ENCODE measurements at regions not wholly inside any gene's neighbourhood (a gene's known extent, or its start where the extent isn't known, plus 50 kb on each side); places are given as distances from the start of the nearest gene placed in this dataset.

DNA sequence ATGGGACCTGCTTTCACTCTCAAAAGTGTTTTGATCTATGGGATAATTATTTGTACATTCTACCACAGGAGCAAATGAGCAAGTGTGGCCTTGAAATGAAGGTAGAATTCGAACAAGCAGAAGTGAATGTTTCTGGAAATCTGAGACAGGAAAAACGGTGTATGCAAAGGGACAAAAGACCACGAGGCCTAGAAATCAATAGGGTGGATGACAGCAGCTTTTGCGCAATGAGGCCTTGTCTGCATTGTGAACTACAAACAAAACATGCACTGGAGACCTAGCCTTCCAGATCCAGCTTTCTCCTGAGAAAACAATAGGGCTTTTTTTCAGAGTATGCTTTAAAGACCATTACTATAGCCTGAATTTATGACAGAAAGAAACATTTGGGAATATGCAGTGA is 1137.0 kb downstream of the ROBO2 start:
- DNase-seq (ENCODE audit: low spot score in 2 of 2) = peak in 1 of 2 experiments; percentile 19
- Histone ChIP-seq H3K4me1 (peaks cover 5% of the 10 kb centered on the region; the same call in 1 of the 2 replicates), H3K4me3 (no peak overlapping the region), H3K36me3 (replicated peaks) (no peaks in the 10 kb centered on the region), H3K27me3 (ENCODE audit: low read depth) (no peaks in the 10 kb centered on the region), H3K9me3 (no peaks in the 10 kb centered on the region)
- in situ Hi-C loops (cut with MboI; ENCODE audit: low sequenced_read_pairs) = no loop called here

DNA sequence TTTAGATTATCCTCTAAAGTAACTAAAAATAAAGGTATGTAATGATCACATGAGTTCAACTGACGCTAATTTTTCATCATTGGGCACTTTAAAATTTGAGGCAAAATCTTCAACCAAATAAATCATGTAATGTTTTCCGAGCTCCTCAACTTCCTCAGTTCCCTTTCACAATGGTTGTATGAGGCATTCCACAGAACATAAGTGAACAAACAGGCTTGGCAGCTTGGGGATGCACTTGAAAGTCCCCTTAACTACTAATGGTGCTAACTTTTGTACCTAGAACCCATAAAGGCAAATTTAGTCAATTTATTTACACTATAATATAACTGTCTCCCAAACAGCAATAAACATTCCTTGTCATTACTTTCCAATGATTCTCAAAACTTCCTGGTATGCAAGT is 1137.9 kb downstream of the ROBO2 start:
- Histone ChIP-seq H3K4me1 (no peaks in the 10 kb centered on the region), H3K4me3 (no peak overlapping the region), H3K36me3 (replicated peaks) (no peaks in the 10 kb centered on the region), H3K9me3 (no peaks in the 10 kb centered on the region), H3K27me3 (ENCODE audit: low read depth) (no peaks in the 10 kb centered on the region)
- in situ Hi-C loops (cut with MboI; ENCODE audit: low sequenced_read_pairs) = no loop called here
- DNase-seq (ENCODE audit: low spot score in 2 of 2) = no peak

DNA sequence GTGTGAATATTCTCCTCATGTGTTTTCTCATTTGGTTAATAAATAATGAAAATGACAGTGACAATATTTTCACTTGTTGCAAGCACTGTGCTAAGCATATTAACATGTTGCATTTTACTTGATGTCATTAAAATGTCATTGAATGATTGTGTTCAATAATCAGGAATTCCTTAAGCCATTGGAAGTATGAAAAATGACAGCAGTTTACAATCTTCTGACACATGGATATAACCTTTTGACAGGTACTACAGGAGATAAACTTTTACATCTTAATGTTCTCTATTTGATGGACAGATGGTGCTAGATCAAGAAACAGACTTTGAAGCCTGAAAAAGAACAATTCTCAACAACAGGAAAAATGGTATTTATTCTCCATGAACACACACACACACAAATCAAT is 1138.3 kb downstream of the ROBO2 start:
- no peaks in the 10 kb centered on the region for H3K36me3 ChIP-seq (replicated peaks)
- no peaks in the 10 kb centered on the region for H3K4me1 ChIP-seq
- DNase-seq (ENCODE audit: low spot score in 2 of 2) = no peak
- H3K4me3 ChIP-seq = no peak overlapping the region
- no peaks in the 10 kb centered on the region for H3K27me3 ChIP-seq (ENCODE audit: low read depth)
- no peaks in the 10 kb centered on the region for H3K9me3 ChIP-seq
- in situ Hi-C loops (cut with MboI; ENCODE audit: low sequenced_read_pairs) = no loop called here

DNA sequence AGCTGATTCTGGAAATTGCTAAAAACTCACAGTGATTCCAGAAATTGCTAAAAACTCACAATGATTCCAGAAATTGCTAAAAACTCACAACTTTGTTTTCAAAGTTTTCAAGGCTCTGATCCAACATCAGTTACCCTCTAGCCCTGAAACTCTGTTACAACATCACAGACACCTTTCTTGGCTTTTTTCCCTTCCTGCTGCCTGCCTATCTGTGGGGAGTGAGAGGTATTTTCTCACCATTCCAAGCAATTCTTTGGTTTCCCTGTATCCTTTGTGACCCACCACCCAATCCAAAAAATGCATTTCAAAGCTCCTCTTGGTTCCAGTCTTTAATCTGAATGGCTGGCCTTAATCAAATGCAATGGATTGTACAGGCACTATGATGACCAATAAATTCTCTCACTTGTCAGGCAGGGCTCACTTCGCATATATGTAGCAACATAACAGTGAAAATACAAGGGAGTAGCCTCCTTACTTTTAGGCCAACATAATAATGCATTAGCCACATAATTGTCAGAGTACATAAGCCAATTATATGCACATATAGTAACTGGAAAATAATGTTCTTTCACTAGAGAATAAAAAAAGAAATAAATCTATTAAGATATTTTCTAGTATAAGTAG is 1139.0 kb downstream of the ROBO2 start:
- no peaks in the 10 kb centered on the region for H3K4me1 ChIP-seq
- in situ Hi-C loops (cut with MboI; ENCODE audit: low sequenced_read_pairs) = no loop called here
- H3K4me3 ChIP-seq = no peak overlapping the region
- no peak for DNase-seq (ENCODE audit: low spot score in 2 of 2)
- no peaks in the 10 kb centered on the region for H3K27me3 ChIP-seq (ENCODE audit: low read depth)
- no peaks in the 10 kb centered on the region for H3K9me3 ChIP-seq
- H3K36me3 ChIP-seq (replicated peaks) = no peaks in the 10 kb centered on the region

DNA sequence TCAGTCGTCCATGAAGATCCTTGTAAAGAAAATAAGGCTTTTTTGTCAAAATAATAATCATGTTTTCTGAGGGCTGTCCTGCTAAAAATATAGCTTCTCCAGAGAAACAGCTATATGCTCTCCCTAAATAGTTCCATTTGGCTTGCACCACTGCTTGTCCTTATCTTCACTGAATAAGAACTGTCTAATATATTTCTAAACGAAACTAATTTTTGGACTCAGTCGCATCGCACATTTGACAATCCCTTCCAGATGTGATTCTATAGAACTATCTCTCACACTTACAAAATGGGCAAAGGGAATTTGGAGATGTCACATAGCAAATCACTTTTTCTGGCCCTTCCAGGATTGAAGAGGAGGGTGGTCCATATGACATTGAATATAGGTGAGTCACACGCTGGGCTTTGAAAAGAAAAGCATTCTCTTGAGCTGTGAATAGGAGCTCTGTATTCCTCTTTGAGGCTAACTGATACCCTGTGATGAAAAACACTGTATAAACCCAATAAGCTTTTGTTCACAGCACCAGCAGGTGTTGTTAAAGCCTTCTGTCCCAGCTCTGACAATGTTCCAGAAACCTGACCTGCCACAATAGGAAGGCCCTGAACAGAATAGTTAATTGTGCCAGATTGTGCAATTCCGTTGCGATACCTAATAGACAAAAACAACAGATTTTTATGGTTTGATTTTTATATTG is 1144.2 kb downstream of the ROBO2 start:
- H3K4me3 ChIP-seq = no peak overlapping the region
- DNase-seq (ENCODE audit: low spot score in 2 of 2) = no peak
- no peaks in the 10 kb centered on the region for H3K36me3 ChIP-seq (replicated peaks)
- in situ Hi-C loops (cut with MboI; ENCODE audit: low sequenced_read_pairs) = no loop called here
- no peaks in the 10 kb centered on the region for H3K4me1 ChIP-seq
- no peaks in the 10 kb centered on the region for H3K9me3 ChIP-seq
- H3K27me3 ChIP-seq (ENCODE audit: low read depth) = no peaks in the 10 kb centered on the region

DNA sequence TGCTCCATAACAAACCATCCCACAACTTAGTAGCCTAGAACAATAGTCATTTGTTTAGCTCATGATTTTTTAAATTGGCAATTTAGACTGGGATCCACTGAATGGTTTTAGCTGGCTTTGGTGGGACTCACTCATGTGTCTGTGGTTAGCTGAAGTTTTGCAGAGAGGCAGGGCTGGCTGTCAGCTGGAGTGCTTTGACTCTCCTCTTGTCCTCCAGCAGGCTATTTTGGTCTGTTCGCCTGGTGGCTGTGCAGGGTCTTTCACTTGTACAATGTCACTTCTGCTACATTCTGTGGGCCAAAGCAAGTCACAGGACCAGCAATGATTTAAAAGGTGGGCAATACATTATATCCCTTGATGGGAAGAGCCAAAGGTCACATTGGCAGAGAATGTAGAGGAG is 1146.5 kb downstream of the ROBO2 start:
- Histone ChIP-seq H3K4me1 (no peaks in the 10 kb centered on the region), H3K36me3 (replicated peaks) (no peaks in the 10 kb centered on the region), H3K27me3 (ENCODE audit: low read depth) (no peaks in the 10 kb centered on the region), H3K9me3 (no peaks in the 10 kb centered on the region), H3K4me3 (no peak overlapping the region)
- in situ Hi-C loops (cut with MboI; ENCODE audit: low sequenced_read_pairs) = no loop called here
- DNase-seq (ENCODE audit: low spot score in 2 of 2) = no peak

DNA sequence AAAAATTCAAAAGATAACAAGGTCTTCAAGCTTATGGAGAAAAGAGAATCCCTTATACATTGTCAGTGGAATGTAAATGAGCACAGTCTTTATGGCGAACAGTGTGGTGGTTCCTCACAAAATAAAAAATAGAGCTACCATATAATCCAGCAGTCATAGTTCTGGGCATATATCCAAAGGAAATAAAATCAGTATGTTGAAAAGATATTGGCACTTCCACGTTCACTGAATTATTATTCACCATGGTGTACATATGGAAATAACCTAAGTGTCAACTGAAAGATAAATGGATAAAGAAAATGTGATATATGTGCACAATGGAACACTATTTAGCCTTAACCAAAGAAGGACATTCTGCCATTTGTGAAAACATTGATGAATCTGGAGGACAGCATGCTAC is 1161.2 kb downstream of the ROBO2 start:
- H3K4me1 ChIP-seq = no peaks in the 10 kb centered on the region
- no peak for DNase-seq (ENCODE audit: low spot score in 2 of 2)
- no peak overlapping the region for H3K4me3 ChIP-seq
- H3K9me3 ChIP-seq = no peaks in the 10 kb centered on the region
- H3K36me3 ChIP-seq (replicated peaks) = no peaks in the 10 kb centered on the region
- H3K27me3 ChIP-seq (ENCODE audit: low read depth) = no peaks in the 10 kb centered on the region
- in situ Hi-C loops (cut with MboI; ENCODE audit: low sequenced_read_pairs) = no loop called here

DNA sequence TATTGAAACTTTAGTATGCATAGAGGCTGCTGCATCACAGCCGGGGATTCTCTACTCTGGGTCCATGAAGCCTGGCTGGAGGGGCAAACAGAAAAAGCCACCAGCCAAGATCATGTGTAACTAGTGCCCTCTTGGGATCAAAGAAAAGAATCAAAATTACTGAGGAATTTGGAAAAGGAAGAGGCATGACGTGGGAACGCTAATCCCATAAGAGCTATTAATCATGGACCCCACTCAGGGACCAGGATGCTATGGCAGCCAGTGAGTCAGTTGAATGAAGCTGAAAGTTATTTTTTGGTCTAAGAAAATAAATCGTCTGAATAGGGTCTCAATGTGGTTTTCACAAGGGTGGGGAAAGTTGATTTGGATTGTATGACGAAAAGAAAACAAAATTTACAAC is 1165.1 kb downstream of the ROBO2 start:
- Histone ChIP-seq H3K4me1 (no peaks in the 10 kb centered on the region), H3K9me3 (no peaks in the 10 kb centered on the region), H3K4me3 (no peak overlapping the region), H3K36me3 (replicated peaks) (no peaks in the 10 kb centered on the region), H3K27me3 (ENCODE audit: low read depth) (no peaks in the 10 kb centered on the region)
- in situ Hi-C loops (cut with MboI; ENCODE audit: low sequenced_read_pairs) = no loop called here
- peak; percentile 49 to 81 for DNase-seq (ENCODE audit: low spot score in 2 of 2)

DNA sequence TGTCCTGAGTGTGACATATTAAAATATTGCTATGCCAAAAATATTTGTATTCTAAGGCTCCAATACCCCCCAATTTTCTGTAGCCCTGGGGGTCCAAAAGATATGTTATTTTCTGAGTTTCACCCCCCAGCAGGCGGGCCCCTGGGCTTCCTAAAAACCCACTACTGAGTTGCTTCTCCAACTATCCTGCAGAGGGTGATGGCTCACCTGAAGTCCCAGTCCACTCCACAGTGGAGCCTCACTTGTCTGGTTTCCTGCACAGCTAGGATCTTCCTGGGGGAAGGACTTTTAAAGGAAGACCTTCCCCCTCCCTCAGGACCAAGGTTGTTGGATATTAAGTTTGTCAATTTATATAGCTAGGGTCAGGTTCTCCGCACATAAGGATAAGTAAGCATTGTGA is 1181.4 kb downstream of the ROBO2 start:
- Histone ChIP-seq H3K4me1 (no peaks in the 10 kb centered on the region), H3K36me3 (replicated peaks) (no peaks in the 10 kb centered on the region), H3K9me3 (no peaks in the 10 kb centered on the region), H3K4me3 (no peak overlapping the region), H3K27me3 (ENCODE audit: low read depth) (no peaks in the 10 kb centered on the region)
- peak in 1 of 2 experiments; percentile 8 for DNase-seq (ENCODE audit: low spot score in 2 of 2)
- in situ Hi-C loops (cut with MboI; ENCODE audit: low sequenced_read_pairs) = no loop called here

DNA sequence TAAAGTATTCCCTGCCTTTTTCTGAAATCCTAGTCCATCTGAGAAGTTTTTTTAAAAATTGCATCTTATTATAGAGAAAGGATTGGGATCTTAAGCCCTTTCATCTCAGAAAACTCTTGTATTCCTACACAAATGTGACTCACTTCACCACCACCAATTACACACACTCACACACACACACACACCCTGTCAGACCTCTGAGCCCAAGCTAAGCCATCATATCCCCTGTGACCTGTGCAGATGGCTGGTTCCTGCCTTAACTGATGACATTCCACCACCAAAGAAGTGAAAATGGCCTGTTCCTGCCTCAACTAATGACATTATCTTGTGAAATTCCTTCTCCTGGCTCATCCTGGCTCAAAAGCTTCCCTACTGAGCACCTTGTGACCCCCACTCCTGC is 1181.9 kb downstream of the ROBO2 start:
- Histone ChIP-seq H3K27me3 (ENCODE audit: low read depth) (no peaks in the 10 kb centered on the region), H3K4me3 (no peak overlapping the region), H3K36me3 (replicated peaks) (no peaks in the 10 kb centered on the region), H3K9me3 (no peaks in the 10 kb centered on the region), H3K4me1 (no peaks in the 10 kb centered on the region)
- in situ Hi-C loops (cut with MboI; ENCODE audit: low sequenced_read_pairs) = no loop called here
- DNase-seq (ENCODE audit: low spot score in 2 of 2) = no peak

DNA sequence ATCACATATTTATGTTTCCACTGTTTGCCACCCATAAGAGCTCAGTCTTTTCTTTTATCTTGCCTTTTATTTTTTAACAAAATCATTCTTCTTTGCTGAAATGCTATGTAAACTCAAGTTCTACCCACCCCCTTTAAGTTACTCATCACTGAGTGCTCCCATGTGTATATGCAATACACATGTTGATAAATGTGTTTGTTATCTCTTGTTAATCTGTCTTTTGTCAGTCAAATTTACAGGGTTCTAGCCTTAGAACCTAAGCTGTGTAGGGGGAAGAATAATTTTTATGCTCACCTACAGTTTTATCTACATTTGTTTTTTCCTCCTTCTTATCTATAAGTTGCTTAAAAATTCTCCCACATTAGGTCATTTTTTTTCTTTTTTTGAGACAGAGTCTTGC is 1195.9 kb downstream of the ROBO2 start:
- no peaks in the 10 kb centered on the region for H3K27me3 ChIP-seq (ENCODE audit: low read depth)
- H3K9me3 ChIP-seq = no peaks in the 10 kb centered on the region
- in situ Hi-C loops (cut with MboI; ENCODE audit: low sequenced_read_pairs) = no loop called here
- H3K36me3 ChIP-seq (replicated peaks) = no peaks in the 10 kb centered on the region
- H3K4me3 ChIP-seq = no peak overlapping the region
- H3K4me1 ChIP-seq = 0 out of 2 replicates have a peak, but pooled peaks cover 4% of the 10 kb centered on the region
- DNase-seq (ENCODE audit: low spot score in 2 of 2) = no peak

DNA sequence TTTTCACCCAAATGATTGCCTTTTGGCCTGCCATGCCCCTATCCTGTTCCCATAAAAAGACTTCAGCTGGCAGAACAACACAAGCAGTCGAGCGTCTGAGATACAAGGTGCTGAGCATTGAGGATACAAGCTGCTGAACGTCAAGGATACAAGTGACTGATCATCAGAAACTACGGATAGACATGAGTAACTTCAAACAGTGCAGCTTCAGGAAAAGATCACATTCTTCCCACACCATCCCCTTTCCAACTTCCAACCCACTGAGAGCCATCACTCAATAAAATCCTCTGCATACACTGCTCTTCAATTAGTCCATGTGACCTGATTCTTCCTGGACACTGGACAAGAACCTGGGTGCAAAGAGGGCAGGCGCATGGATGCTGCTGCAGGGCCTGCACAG is 1198.9 kb downstream of the ROBO2 start:
- Histone ChIP-seq H3K36me3 (replicated peaks) (no peaks in the 10 kb centered on the region), H3K27me3 (ENCODE audit: low read depth) (no peaks in the 10 kb centered on the region), H3K9me3 (no peaks in the 10 kb centered on the region), H3K4me1 (0 out of 2 replicates have a peak, but pooled peaks cover 4% of the 10 kb centered on the region), H3K4me3 (no peak overlapping the region)
- DNase-seq (ENCODE audit: low spot score in 2 of 2) = no peak
- in situ Hi-C loops (cut with MboI; ENCODE audit: low sequenced_read_pairs) = no loop called here

DNA sequence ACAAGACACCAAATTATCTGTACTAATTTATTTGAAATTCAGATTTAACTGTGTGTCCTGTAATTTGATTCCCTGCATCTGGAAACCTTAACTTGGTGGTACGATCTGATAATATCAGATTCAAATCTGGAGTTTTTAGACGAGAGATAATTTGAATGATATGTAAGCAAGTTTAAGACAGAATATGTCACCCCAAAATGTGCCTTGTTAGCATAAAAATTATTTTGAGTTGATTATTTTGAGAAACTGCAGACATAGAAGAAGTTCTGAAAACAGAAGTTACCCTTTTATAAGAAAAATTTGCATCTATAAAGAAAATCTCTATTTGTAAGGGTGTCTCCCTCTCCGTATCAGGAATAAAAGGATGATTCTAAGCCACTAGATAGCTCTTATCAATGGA is 1202.8 kb downstream of the ROBO2 start:
- no peaks in the 10 kb centered on the region; the same call in none of the 2 replicates for H3K9me3 ChIP-seq
- H3K36me3 ChIP-seq (replicated peaks) = no peaks in the 10 kb centered on the region
- H3K4me3 ChIP-seq = no peak overlapping the region

DNA sequence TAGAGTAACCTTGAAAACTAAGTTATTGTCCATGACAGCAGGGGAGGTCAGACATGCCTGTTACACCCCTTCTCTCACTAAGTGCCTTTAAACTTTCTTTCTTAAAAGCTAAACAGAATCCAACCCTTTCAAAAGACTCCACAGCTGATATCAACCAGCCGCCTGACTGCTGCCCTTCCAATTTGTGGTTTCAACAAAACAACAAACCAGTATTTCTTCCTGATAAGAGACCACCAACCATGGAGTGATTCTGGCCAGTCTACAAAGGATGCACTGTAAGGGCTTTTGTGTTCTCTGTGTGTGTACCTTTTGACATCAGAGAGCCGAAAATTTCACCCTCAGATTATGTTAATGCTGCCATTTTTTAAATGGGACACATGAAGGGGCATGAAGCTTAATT is 1204.2 kb downstream of the ROBO2 start:
- no peaks in the 10 kb centered on the region for H3K27me3 ChIP-seq (ENCODE audit: low read depth)
- peaks cover 3% of the 10 kb centered on the region; the same call in 1 of the 2 replicates for H3K4me1 ChIP-seq
- no peaks in the 10 kb centered on the region; the same call in none of the 2 replicates for H3K9me3 ChIP-seq
- no peaks in the 10 kb centered on the region for H3K36me3 ChIP-seq (replicated peaks)
- no peak for DNase-seq (ENCODE audit: low spot score in 2 of 2)
- no peak overlapping the region for H3K4me3 ChIP-seq
- in situ Hi-C loops (cut with MboI; ENCODE audit: low sequenced_read_pairs) = no loop called here

More for the DNA sequence above, 1202.8 kb downstream of the ROBO2 start:
- no peak for DNase-seq (ENCODE audit: low spot score in 2 of 2)
- in situ Hi-C loops (cut with MboI; ENCODE audit: low sequenced_read_pairs) = no loop called here
- no peaks in the 10 kb centered on the region for H3K27me3 ChIP-seq (ENCODE audit: low read depth)
- H3K4me1 ChIP-seq = no peaks in the 10 kb centered on the region; the same call in 1 of the 2 replicates

All from HAP-1 (cell line).